Testis (tissue), 2 donors: ENCODE measurements at regions not wholly inside any gene's neighbourhood (a gene's known extent, or its start where the extent isn't known, plus 50 kb on each side); places are given as distances from the start of the nearest gene placed in this dataset.

Experiments
- CTCF ChIP-seq, 3 experiments: fragments of 450-650 bp in 2 of 3; fragments of 200-600 bp in 1 of 3; sonication (generic) in 1 of 3; IDR thresholded peaks; one replicate each; pipeline ENCODE4 v1.5.1; 2016 to 2019; ENCODE audit warnings: antibody characterized with exemption in 3 of 3, mild to moderate bottlenecking in 2 of 3, moderate library complexity in 1 of 3
- POLR2A ChIP-seq: fragments of 450-650 bp; IDR thresholded peaks from one replicate; pipeline ENCODE4 v1.6.1; 2017; ENCODE audit warnings: antibody characterized with exemption, mild to moderate bottlenecking, moderate library complexity

GRCh38 chr11:134701564-134702165 lies 289.6 kb upstream of the B3GAT1 start:
- TF ChIP-seq CTCF (IDR thresholded peaks at IDR 0.05), result no peak
- no peak for TF ChIP-seq POLR2A
